PC-3 (cell line): ENCODE measurements at regions not wholly inside any gene's neighbourhood (a gene's known extent, or its start where the extent isn't known, plus 50 kb on each side); places are given as distances from the start of the nearest gene placed in this dataset.

Source experiments
- CTCF ChIP-seq: fragments of 300-600 bp; sonication (generic); conservative IDR thresholded peaks from 2 replicates; pipeline ENCODE4 v1.5.1; 2017; ENCODE audit warnings: antibody characterized with exemption, low read depth, mild to moderate bottlenecking, low read length
- EZH2 ChIP-seq: fragments of 300-600 bp; sonication (generic); IDR thresholded peaks from one replicate; pipeline ENCODE4 v1.6.1; 2017; ENCODE audit warnings: antibody characterized with exemption, mild to moderate bottlenecking, low read length; ENCODE audit not compliant: unreplicated experiment
- EZH2phosphoT487 ChIP-seq: fragments of 300-600 bp; sonication (generic); IDR thresholded peaks from 2 replicates; pipeline ENCODE4 v1.6.1; 2018; ENCODE audit warnings: mild to moderate bottlenecking, antibody characterized with exemption, low read length, borderline replicate concordance

- TF ChIP-seq EZH2: no peak
- TF ChIP-seq CTCF: no peak
- TF ChIP-seq EZH2phosphoT487: no peak
These were observed 309.9 kb downstream of the NKX6-1 start for GRCh38 chr4:84189144-84189543.
